Stimulated activated CD8-positive, alpha-beta memory T cell treated with anti-CD3 and anti-CD28 coated beads, Interleukin-4, amount 100 ng/mL, for 48 hours (primary cell): ENCODE measurements at regions not wholly inside any gene's neighbourhood (a gene's known extent, or its start where the extent isn't known, plus 50 kb on each side); places are given as distances from the start of the nearest gene placed in this dataset.
"Not testable (repeated sequence)": the region's sequence is repeated elsewhere in the genome, so short reads cannot be mapped to it uniquely, and the experiment has no call there.

Experiments
- DNase-seq: peaks from one replicate; pipeline ENCODE4 v3.0.0-alpha.2; 2020

DNA sequence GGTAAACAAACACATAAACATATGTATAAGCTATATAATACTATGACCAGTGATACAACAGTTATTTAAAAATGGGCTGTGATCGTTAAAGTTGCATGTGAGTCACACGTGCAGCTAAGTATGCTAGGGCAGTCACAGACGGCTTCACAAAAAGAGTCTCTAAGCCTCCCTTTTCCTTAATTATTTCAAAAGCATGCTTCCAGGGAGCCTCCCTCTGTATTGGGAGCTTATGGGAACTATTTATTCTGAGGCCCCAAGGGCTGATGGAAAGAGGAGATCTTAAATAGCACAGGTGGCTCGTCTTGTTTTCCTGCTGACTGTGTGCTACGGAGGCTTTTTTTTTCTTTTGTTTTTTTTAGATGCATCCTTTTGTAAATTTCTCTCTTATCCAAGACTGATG, 94.3 kb downstream of the ADCYAP1 start:
- no peak for DNase-seq

- no peak for DNase-seq
These were observed 98.0 kb downstream of the ADCYAP1 start for GRCh38 chr18:1002653-1003178.

DNA sequence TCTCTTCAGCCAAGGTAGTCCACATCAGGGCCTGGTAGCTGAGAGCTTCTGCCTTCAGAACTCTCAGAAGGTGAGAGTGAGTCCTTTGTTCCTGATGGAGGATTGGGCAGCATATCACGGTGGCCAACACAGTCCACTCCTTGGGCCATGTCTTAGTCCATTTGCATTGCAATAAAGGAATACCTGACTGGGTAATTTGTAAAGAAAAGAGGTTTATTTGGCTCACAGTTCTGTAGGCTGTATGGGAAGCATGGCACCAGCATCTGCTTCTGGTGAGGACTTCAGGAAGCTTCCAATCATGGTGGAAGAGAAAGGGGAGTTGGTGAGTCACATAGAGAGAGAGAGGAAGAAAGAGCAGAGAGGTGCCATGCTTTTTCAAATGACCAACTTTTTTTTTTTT, 98.8 kb downstream of the ADCYAP1 start:
- no peak for DNase-seq

DNA sequence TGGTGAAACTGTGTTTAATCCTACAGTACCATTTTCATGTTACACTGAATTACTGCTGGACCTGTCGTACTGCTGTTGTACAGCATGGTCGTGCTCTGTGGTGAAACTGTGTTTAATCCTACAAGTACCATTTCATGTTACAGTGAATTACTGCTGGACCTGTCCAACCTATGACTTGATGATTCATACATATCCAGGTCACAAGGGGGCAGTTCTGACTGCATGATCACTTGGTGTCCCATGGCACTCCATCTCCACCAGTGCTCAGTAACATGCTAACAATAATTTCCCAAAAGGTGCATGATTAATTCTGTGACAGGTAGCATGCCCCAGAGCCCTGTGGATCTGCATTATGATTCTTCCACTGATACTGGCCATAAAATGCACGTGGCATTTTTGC, 101.6 kb downstream of the ADCYAP1 start:
- no peak for DNase-seq

GRCh38 chr18:1006965-1007364, 102.3 kb downstream of the ADCYAP1 start:
- no peak for DNase-seq

DNA sequence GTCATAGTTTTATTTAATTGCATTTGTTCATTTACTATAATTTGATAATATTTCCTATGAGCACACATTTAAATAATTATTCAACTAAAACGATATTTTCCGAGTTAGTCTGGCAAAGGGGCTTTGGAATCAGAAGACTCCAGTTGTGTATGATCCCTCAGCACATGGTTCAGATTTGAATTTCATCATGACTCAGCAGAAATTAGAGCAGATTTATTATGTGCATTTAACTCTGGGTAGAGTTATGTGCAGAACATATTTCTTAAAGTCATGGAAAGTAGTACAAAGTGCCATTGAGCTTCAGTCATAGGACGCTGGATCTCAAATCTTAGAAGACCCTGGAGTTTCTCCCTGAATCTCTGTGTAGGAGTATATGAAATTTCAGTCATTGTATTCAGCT, 106.7 kb downstream of the ADCYAP1 start:
- no peak for DNase-seq

DNA sequence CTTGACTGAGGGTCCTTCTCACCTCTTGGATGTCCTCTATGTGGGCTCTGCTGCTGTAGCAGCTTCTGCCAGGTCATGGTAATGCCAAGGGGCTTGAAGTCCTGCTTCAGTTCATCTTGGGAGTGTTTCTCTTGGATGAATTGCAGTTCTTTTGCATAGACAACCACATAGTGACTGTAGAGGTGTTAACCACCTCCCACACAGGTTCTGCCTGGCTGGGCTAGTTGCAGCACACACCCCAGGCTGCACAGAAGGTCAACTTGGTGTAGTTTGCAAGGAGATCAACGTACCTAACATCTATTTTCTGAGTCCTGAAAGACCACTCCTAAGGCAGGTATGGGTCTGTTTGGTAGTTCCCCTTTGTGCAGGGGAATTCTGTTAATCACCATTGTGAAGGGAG, 108.1 kb downstream of the ADCYAP1 start:
- DNase-seq: no peak

DNA sequence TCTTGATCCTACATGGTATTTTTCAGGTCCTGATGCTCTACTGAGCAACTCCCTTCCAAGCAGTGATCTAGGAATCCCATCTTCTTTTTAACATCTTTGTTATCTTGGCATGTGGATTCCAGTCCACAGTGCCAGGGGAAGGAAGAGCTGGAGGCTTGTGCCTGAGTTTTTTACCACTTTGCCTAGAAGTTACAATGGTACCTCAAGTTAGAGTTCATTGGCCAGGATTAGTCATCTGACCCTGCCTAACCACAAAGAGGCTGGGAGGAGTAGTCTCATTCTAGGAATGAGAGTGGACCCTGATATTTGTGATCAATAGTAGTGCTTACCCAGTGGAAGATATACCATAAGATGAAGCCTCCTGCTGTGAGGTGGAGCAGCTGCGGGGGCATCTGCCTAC, 109.3 kb downstream of the ADCYAP1 start:
- DNase-seq: no peak

- no peak for DNase-seq
These were observed 109.8 kb downstream of the ADCYAP1 start for GRCh38 chr18:1014509-1014908.

- no peak for DNase-seq
These were observed 110.4 kb downstream of the ADCYAP1 start for GRCh38 chr18:1014951-1015624.

DNA sequence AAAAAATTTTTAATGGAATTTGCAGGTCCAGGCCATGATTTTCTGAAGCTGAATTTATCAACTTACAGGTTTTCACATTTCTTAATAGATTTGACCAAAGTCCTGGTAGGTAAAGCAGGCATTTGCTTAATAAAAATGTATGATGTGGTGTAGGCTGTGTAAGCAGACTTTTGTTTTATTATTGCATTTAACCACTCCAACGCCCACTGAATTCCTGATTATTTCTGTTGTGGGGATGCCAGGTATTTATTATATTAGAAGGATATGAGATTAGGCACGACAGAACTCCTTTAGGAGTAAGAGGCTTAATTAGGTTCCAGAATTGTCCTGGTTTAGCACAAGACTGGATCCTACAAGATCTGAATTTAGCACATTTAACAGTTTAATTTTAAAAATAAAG, 111.1 kb downstream of the ADCYAP1 start:
- DNase-seq: no peak

- DNase-seq: no peak
These were observed 112.8 kb downstream of the ADCYAP1 start for GRCh38 chr18:1017227-1018058.

GRCh38 chr18:1018181-1018681, 113.6 kb downstream of the ADCYAP1 start:
- DNase-seq: no peak

GRCh38 chr18:1019191-1019590, 114.5 kb downstream of the ADCYAP1 start:
- no peak for DNase-seq

DNA sequence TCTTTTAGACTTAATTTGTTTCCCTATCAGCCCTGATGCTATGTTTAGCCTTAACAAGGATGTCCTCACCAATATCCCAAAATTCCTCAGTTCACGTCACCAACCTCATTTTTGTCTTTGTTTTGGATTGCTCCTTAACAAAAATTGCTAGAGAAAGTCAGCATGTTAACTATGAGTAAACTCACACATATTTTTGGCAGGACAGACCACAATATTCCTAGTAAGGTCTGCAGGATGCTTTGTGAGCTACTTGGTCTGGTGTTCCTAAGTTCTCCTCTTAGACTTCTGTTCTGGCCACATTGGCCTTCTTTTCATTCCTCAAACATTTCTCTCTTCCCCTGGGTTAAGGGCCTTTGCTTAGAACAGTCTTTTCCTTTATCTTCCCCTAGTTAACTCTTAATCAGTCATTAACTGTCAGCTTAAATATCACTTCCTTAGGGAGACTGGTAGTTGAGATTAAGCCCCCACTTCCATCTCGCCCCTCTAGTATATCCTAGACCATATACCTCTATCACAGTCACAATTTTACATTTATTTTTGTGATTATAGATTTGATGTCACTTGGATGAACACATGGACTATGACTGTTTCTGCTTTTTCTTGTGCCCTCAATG, 116.2 kb downstream of the ADCYAP1 start:
- no peak for DNase-seq

DNA sequence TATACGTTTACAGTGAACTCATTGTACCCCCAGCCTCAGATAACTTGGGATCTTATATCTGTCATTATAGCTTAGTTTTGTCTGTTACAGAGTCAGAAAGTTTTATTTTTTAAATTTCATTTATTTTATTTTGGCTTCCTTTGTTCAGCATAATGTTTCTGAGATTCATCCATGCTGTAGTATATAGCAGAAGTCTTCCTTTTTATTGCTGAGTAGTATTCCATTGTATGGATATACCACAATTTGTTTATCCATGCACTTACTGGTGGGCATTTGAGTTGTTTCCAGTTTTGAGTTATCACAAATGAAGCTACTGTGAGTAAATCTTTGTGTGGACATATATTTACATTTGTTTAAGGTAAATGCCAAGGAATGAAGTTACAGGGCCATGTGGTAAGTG, 122.3 kb downstream of the ADCYAP1 start:
- no peak for DNase-seq

DNA sequence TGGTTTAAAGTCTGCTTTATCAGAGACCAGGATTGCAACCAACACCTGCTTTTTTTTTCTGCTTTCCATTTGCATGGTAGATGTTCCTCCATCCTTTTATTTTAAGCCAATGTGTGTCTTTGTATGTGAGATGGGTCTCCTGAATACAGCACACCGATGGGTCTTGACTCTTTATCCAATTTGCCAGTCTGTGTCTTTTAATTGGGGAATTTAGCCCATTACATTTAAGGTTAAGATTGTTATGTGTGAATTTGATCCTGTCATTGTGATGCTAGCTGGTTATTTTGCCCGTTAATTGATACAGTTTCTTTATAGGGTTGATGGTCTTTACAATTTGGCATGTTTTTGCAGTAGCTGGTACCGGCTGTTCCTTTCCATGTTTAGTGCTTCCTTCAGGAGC, 128.4 kb downstream of the ADCYAP1 start:
- not testable (repeated sequence) for DNase-seq

DNA sequence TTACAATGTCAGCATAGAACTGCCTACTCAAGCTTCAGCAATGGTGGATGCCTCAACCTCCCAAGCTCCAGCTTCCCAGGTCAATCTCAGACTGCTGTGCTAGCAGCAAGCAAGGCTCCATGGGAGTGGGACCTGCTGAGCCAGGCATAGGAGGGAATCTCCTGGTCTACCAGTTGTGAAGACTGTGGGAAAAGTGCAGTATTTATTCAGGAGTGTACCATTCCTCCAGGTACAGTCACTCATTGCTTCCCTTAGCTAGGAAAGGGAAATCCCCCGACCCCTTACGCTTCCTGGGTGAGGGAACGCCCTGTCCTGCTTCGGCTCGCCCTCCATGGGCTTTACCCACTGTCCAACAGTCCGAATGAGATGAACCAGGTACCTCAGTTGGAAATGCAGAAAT, 130.3 kb downstream of the ADCYAP1 start:
- no peak for DNase-seq

GRCh38 chr18:1036926-1037325, 132.3 kb downstream of the ADCYAP1 start:
- no peak for DNase-seq

- DNase-seq: no peak
These were observed 133.1 kb downstream of the ADCYAP1 start for GRCh38 chr18:1037776-1038175.

DNA sequence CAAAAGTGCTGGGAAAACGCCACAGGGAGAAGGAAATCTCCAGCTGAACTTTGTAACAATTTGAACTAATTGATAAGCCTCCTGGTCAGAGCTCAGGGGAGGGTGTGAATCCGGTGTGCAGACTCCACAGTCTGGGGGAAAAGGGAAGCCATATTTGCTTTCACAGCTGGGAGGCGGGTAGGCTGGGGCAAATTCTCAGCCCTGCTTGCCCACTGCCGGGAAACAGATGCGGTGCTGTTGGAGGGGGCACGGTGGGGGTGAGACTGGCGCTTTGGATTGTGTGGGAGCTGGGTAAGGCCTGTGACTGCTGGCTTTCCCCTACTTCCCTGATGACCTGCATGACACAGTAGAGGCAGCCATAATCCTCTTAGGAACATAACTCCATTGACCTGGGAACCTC, 134.8 kb downstream of the ADCYAP1 start:
- no peak for DNase-seq

DNA sequence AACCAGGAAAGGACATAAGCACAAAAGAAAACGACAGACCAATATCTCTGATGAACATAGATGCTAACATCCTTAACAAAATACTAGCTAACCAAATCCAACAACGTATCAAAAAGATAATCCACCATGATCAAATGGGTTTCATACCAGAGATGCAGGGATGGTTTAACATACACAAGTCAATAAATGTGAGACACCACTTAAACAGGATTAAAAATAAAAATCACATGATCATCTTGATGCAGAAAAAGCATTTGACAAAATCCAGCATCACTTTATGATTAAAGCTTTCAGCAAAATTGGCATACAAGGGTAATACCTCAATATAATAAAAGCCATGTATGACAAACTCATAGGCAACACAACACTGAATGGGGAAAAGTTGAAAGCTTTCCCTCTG, 138.4 kb downstream of the ADCYAP1 start:
- not testable (repeated sequence) for DNase-seq

GRCh38 chr18:1045658-1046057, 141.0 kb downstream of the ADCYAP1 start:
- no peak for DNase-seq

DNA sequence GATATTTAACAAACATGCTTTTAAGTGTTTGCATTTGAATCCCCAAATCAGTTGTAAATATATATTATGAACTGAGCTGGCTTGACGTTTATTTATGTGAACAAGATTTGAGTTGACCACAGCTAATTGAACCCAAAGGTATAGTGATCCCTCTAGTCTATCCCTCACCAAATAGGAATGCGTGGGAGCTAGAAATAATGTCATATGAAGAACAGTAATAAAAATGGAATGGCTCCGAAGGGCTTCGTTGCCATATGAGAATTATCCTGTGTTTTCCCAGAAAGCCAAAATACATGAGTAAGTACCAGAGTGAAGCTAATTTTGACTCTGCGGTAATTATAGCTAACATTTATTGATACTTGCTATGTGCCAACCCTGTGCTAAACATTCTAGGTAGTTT, 142.7 kb downstream of the ADCYAP1 start:
- DNase-seq: no peak
